Naive thymus-derived CD4-positive, alpha-beta T cell (primary cell): ENCODE measurements at regions not wholly inside any gene's neighbourhood (a gene's known extent, or its start where the extent isn't known, plus 50 kb on each side); places are given as distances from the start of the nearest gene placed in this dataset.

Source experiments
- ATAC-seq: fragments of 150-1000 bp; cut with Tn5 transposase; 2 replicates; pipeline ENCODE4 v1.10.0; 2021; ENCODE audit warnings: mild to moderate bottlenecking, moderate library complexity
- CTCF ChIA-PET: fragments of 350-600 bp; sonication (Branson Sonifier 250); formaldehyde crosslinking; loops from one replicate; lab custom pipeline; 2021; ENCODE audit warnings: antibody characterized with exemption; lab: Charles Lee
- POLR2A ChIA-PET: fragments of 350-600 bp; sonication (Branson Sonifier 250); formaldehyde crosslinking; loops from one replicate; lab custom pipeline; 2021; ENCODE audit warnings: antibody characterized with exemption, inconsistent platforms; lab: Charles Lee
- DNase-seq, 9 donors: peaks; one replicate each; pipeline versions ENCODE4 v3.0.0 to v3.0.0-alpha.2; 2020 to 2022; ENCODE audit warnings: mixed read lengths in 1 of 9
- H3K27ac ChIP-seq: one replicate; pipeline ENCODE4 v1.7.0; 2013; ENCODE audit warnings: mild to moderate bottlenecking, low read depth, low read length, moderate library complexity
- H3K27me3 ChIP-seq, 2 donors: one replicate each; pipeline ENCODE4 v1.7.0; 2013; ENCODE audit warnings: low read length in 2 of 2, mild to moderate bottlenecking in 2 of 2, moderate library complexity in 2 of 2; ENCODE audit not compliant: control insufficient read depth in 2 of 2, insufficient read depth in 2 of 2
- H3K36me3 ChIP-seq, 3 experiments: 1 replicate in 2 of 3; 2 replicates in 1 of 3; pipeline ENCODE4 v1.7.0; 2013; ENCODE audit warnings: low read length in 3 of 3, mild to moderate bottlenecking in 3 of 3, moderate library complexity in 1 of 3; ENCODE audit not compliant: insufficient read depth in 3 of 3, control insufficient read depth in 2 of 3
- H3K4me1 ChIP-seq, 2 donors: one replicate each; pipeline ENCODE4 v1.7.0; 2013; ENCODE audit warnings: low read length in 2 of 2, mild to moderate bottlenecking in 2 of 2, moderate library complexity in 1 of 2; ENCODE audit not compliant: control insufficient read depth in 2 of 2, insufficient read depth in 2 of 2
- H3K4me3 ChIP-seq: 2 replicates; pipeline ENCODE4 v1.7.0; 2013; ENCODE audit warnings: mild to moderate bottlenecking, low read length
- H3K9me3 ChIP-seq, 3 experiments: 1 replicate in 2 of 3; 2 replicates in 1 of 3; pipeline ENCODE4 v1.7.0; 2013; ENCODE audit warnings: low read length in 3 of 3; ENCODE audit not compliant: control insufficient read depth in 2 of 3
- H3K27ac Mint-ChIP-seq, 9 donors: one replicate each; pipeline ENCODE4 v1.8.0; 2020 to 2022; ENCODE audit warnings: mixed read lengths in 9 of 9, mild to moderate bottlenecking in 8 of 9, moderate library complexity in 5 of 9, inconsistent platforms in 2 of 9
- H3K27me3 Mint-ChIP-seq, 5 donors: one replicate each; pipeline ENCODE4 v1.8.0; 2021 to 2022; ENCODE audit warnings: mixed read lengths in 5 of 5, mild to moderate bottlenecking in 1 of 5
- H3K36me3 Mint-ChIP-seq, 5 donors: one replicate each; pipeline ENCODE4 v1.8.0; 2020 to 2022; ENCODE audit warnings: mixed read lengths in 5 of 5, mild to moderate bottlenecking in 3 of 5, inconsistent platforms in 1 of 5
- H3K4me1 Mint-ChIP-seq, 7 donors: one replicate each; pipeline ENCODE4 v1.8.0; 2020 to 2022; ENCODE audit warnings: mixed read lengths in 7 of 7, mild to moderate bottlenecking in 3 of 7, inconsistent platforms in 1 of 7
- H3K4me3 Mint-ChIP-seq, 10 donors: one replicate each; pipeline ENCODE4 v1.8.0; 2020 to 2022; ENCODE audit warnings: mild to moderate bottlenecking in 10 of 10, mixed read lengths in 10 of 10, moderate library complexity in 6 of 10, inconsistent platforms in 2 of 10
- H3K9me3 Mint-ChIP-seq, 11 donors: one replicate each; pipeline ENCODE4 v1.8.0; 2020 to 2022; ENCODE audit warnings: mixed read lengths in 11 of 11, mild to moderate bottlenecking in 4 of 11, inconsistent platforms in 1 of 11, moderate library complexity in 1 of 11
- intact Hi-C, 2 donors: fragments of 100-400 bp; cut with micrococcal nuclease; formaldehyde crosslinking; loops; one replicate each; pipeline ENCODE4 v1.15.1; 2023

- ChIA-PET CTCF (no interaction called here), POLR2A (no interaction called here)
- no peak overlapping the region for H3K27ac Mint-ChIP-seq
- peaks cover 0 to 5% (median 0%) of the 10 kb centered on the region in 5 donors for H3K36me3 Mint-ChIP-seq
- Histone ChIP-seq H3K4me3 (no peak overlapping the region), H3K36me3 (no peaks in the 10 kb centered on the region), H3K4me1 (no peaks in the 10 kb centered on the region), H3K9me3 (no peaks in the 10 kb centered on the region), H3K27ac (no peak overlapping the region), H3K27me3 (no peaks in the 10 kb centered on the region)
- peaks cover 0 to 10% (median 4%) of the 10 kb centered on the region in 11 donors for H3K9me3 Mint-ChIP-seq
- no peaks in the 10 kb centered on the region for H3K27me3 Mint-ChIP-seq
- ATAC-seq (no peak), DNase-seq (no peak)
- H3K4me1 Mint-ChIP-seq = no peaks in the 10 kb centered on the region
- H3K4me3 Mint-ChIP-seq = no peak overlapping the region
- intact Hi-C loops = no loop called here
Observed at GRCh38 chr17:71516149-71516548, 604.7 kb upstream of the SOX9 start.

- no peak for ATAC-seq
- Histone ChIP-seq H3K4me3 (no peak overlapping the region), H3K9me3 (no peaks in the 10 kb centered on the region), H3K36me3 (no peaks in the 10 kb centered on the region), H3K4me1 (no peaks in the 10 kb centered on the region), H3K27me3 (no peaks in the 10 kb centered on the region), H3K27ac (no peak overlapping the region)
- no peak for DNase-seq
- peaks cover 0 to 5% (median 0%) of the 10 kb centered on the region in 5 donors for H3K36me3 Mint-ChIP-seq
- H3K4me1 Mint-ChIP-seq = no peaks in the 10 kb centered on the region
- H3K27me3 Mint-ChIP-seq = no peaks in the 10 kb centered on the region
- intact Hi-C loops = no loop called here
- ChIA-PET CTCF (no interaction called here), POLR2A (no interaction called here)
- no peak overlapping the region for H3K4me3 Mint-ChIP-seq
- peaks cover 2 to 22% (median 9%) of the 10 kb centered on the region in 11 donors for H3K9me3 Mint-ChIP-seq
- H3K27ac Mint-ChIP-seq = no peak overlapping the region
Observed at GRCh38 chr17:71519285-71519684, 601.5 kb upstream of the SOX9 start.

GRCh38 chr17:71521724-71522123, 599.1 kb upstream of the SOX9 start:
- intact Hi-C loops = no loop called here
- peaks cover 2 to 21% (median 9%) of the 10 kb centered on the region in 11 donors for H3K9me3 Mint-ChIP-seq
- Histone ChIP-seq H3K27me3 (no peaks in the 10 kb centered on the region), H3K9me3 (no peaks in the 10 kb centered on the region), H3K4me3 (no peak overlapping the region), H3K4me1 (no peaks in the 10 kb centered on the region), H3K36me3 (no peaks in the 10 kb centered on the region), H3K27ac (no peak overlapping the region)
- CTCF ChIA-PET = no interaction called here
- ATAC-seq (no peak), DNase-seq (no peak)
- no peaks in the 10 kb centered on the region for H3K27me3 Mint-ChIP-seq
- no peak overlapping the region for H3K4me3 Mint-ChIP-seq
- peaks cover 0 to 5% (median 0%) of the 10 kb centered on the region in 5 donors for H3K36me3 Mint-ChIP-seq
- POLR2A ChIA-PET = no interaction called here
- H3K4me1 Mint-ChIP-seq = no peaks in the 10 kb centered on the region
- H3K27ac Mint-ChIP-seq = no peak overlapping the region

GRCh38 chr17:71522383-71522782, 598.4 kb upstream of the SOX9 start:
- intact Hi-C loops = no loop called here
- Mint-ChIP-seq H3K4me3 (no peak overlapping the region), H3K9me3 (peaks cover 2 to 21% (median 9%) of the 10 kb centered on the region in 11 donors), H3K4me1 (no peaks in the 10 kb centered on the region), H3K27me3 (no peaks in the 10 kb centered on the region), H3K36me3 (peaks cover 0 to 5% (median 0%) of the 10 kb centered on the region in 5 donors), H3K27ac (no peak overlapping the region)
- H3K27me3 ChIP-seq = no peaks in the 10 kb centered on the region
- ATAC-seq = no peak
- H3K9me3 ChIP-seq = no peaks in the 10 kb centered on the region
- H3K4me3 ChIP-seq = no peak overlapping the region
- no peak overlapping the region for H3K27ac ChIP-seq
- H3K36me3 ChIP-seq = no peaks in the 10 kb centered on the region
- ChIA-PET POLR2A (no interaction called here), CTCF (no interaction called here)
- DNase-seq = no peak
- no peaks in the 10 kb centered on the region for H3K4me1 ChIP-seq

GRCh38 chr17:71527311-71527710, 593.5 kb upstream of the SOX9 start:
- no peaks in the 10 kb centered on the region for H3K9me3 ChIP-seq
- H3K27ac Mint-ChIP-seq = no peak overlapping the region
- H3K9me3 Mint-ChIP-seq = peaks cover 0 to 30% (median 7%) of the 10 kb centered on the region in 11 donors
- H3K36me3 ChIP-seq = no peaks in the 10 kb centered on the region
- no peaks in the 10 kb centered on the region for H3K4me1 ChIP-seq
- H3K4me3 Mint-ChIP-seq = no peak overlapping the region
- no peaks in the 10 kb centered on the region for H3K27me3 ChIP-seq
- no peak overlapping the region for H3K4me3 ChIP-seq
- no peaks in the 10 kb centered on the region for H3K27me3 Mint-ChIP-seq
- ChIA-PET CTCF (no interaction called here), POLR2A (no interaction called here)
- no peaks in the 10 kb centered on the region for H3K36me3 Mint-ChIP-seq
- no peaks in the 10 kb centered on the region for H3K4me1 Mint-ChIP-seq
- intact Hi-C loops = no loop called here
- H3K27ac ChIP-seq = no peak overlapping the region
- DNase-seq (no peak), ATAC-seq (no peak)

GRCh38 chr17:71528210-71528609, 592.6 kb upstream of the SOX9 start:
- no peak overlapping the region for H3K4me3 Mint-ChIP-seq
- ChIA-PET POLR2A (no interaction called here), CTCF (no interaction called here)
- H3K27me3 Mint-ChIP-seq = no peaks in the 10 kb centered on the region
- DNase-seq (no peak), ATAC-seq (no peak)
- H3K27ac Mint-ChIP-seq = no peak overlapping the region
- H3K27ac ChIP-seq = no peak overlapping the region
- no peaks in the 10 kb centered on the region for H3K9me3 ChIP-seq
- intact Hi-C loops = no loop called here
- H3K36me3 ChIP-seq = no peaks in the 10 kb centered on the region
- H3K36me3 Mint-ChIP-seq = no peaks in the 10 kb centered on the region
- H3K4me1 Mint-ChIP-seq = no peaks in the 10 kb centered on the region
- peaks cover 0 to 23% (median 2%) of the 10 kb centered on the region in 11 donors for H3K9me3 Mint-ChIP-seq
- H3K27me3 ChIP-seq = no peaks in the 10 kb centered on the region
- no peak overlapping the region for H3K4me3 ChIP-seq
- no peaks in the 10 kb centered on the region for H3K4me1 ChIP-seq

- no peaks in the 10 kb centered on the region for H3K4me1 ChIP-seq
- no peak for DNase-seq
- H3K27me3 ChIP-seq = no peaks in the 10 kb centered on the region
- H3K27ac ChIP-seq = no peak overlapping the region
- Mint-ChIP-seq H3K4me1 (no peaks in the 10 kb centered on the region), H3K9me3 (peaks cover 0 to 15% (median 2%) of the 10 kb centered on the region in 11 donors), H3K36me3 (no peaks in the 10 kb centered on the region), H3K27me3 (no peaks in the 10 kb centered on the region), H3K27ac (no peak overlapping the region), H3K4me3 (no peak overlapping the region)
- intact Hi-C loops = no loop called here
- POLR2A ChIA-PET = no interaction called here
- H3K4me3 ChIP-seq = no peak overlapping the region
- H3K9me3 ChIP-seq = no peaks in the 10 kb centered on the region
- no peak for ATAC-seq
- no peaks in the 10 kb centered on the region for H3K36me3 ChIP-seq
- CTCF ChIA-PET = no interaction called here
Observed at GRCh38 chr17:71530248-71530647, 590.6 kb upstream of the SOX9 start.
